ENCODE measurements at regions not wholly inside any gene's neighbourhood (a gene's known extent, or its start where the extent isn't known, plus 50 kb on each side); places are given as distances from the start of the nearest gene placed in this dataset.

GRCh38 chr3:193832833-193833413 is 239.9 kb downstream of the OPA1 start:
- no peak overlapping the region for H3K4me3 ChIP-seq (ENCODE audit: low read depth, low read length)
- H2AFZ ChIP-seq, result no peak overlapping the region
- H3K79me2 ChIP-seq, result no peaks in the 10 kb centered on the region
- peaks cover 65% of the 10 kb centered on the region for H3K4me1 ChIP-seq
- no peaks in the 10 kb centered on the region for H3K27me3 ChIP-seq (ENCODE audit: control insufficient read depth, insufficient read depth, low read length)
- no peaks in the 10 kb centered on the region for H3K9me3 ChIP-seq (ENCODE audit: control insufficient read depth, low read length)
- H3K36me3 ChIP-seq (ENCODE audit: control insufficient read depth, insufficient read depth, low read length), result no peaks in the 10 kb centered on the region
- no peak overlapping the region for H3K4me2 ChIP-seq (ENCODE audit: low read length)
- TF ChIP-seq, protein P1, sequence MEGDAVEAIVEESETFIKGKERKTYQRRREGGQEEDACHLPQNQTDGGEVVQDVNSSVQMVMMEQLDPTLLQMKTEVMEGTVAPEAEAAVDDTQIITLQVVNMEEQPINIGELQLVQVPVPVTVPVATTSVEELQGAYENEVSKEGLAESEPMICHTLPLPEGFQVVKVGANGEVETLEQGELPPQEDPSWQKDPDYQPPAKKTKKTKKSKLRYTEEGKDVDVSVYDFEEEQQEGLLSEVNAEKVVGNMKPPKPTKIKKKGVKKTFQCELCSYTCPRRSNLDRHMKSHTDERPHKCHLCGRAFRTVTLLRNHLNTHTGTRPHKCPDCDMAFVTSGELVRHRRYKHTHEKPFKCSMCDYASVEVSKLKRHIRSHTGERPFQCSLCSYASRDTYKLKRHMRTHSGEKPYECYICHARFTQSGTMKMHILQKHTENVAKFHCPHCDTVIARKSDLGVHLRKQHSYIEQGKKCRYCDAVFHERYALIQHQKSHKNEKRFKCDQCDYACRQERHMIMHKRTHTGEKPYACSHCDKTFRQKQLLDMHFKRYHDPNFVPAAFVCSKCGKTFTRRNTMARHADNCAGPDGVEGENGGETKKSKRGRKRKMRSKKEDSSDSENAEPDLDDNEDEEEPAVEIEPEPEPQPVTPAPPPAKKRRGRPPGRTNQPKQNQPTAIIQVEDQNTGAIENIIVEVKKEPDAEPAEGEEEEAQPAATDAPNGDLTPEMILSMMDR (IDR thresholded peaks at IDR 0.05), result no peak
- no peak overlapping the region for H3K27ac ChIP-seq
- no peak overlapping the region for H3K9ac ChIP-seq

DNA sequence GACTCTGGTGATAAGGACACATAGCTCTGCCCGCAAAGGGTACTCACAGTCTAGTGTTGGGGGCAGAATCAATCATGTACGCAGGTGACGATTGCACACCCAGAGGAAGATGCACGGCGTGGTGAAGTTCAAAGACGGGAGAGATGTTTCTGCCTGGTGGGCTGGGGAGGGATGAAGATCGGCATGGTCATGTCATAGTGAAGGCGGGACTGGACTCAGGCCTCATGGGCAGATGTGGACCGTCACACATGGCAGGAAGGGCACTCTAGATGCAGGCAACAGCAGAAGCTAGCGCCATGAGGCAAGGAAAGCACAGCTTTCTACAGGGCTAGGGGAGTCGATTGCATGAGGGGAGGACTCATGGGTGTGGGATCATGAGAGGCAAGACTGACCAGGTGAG is 240.6 kb downstream of the OPA1 start:
- H3K27me3 ChIP-seq (ENCODE audit: control insufficient read depth, insufficient read depth, low read length), result no peaks in the 10 kb centered on the region
- peaks cover 59% of the 10 kb centered on the region for H3K4me1 ChIP-seq
- no peak overlapping the region for H3K9ac ChIP-seq
- H3K4me2 ChIP-seq (ENCODE audit: low read length), result no peak overlapping the region
- no peak overlapping the region for H2AFZ ChIP-seq
- no peaks in the 10 kb centered on the region for H3K9me3 ChIP-seq (ENCODE audit: control insufficient read depth, low read length)
- TF ChIP-seq, protein P1 (IDR thresholded peaks at IDR 0.05), result no peak
- H3K27ac ChIP-seq, result no peak overlapping the region
- no peak overlapping the region for H3K4me3 ChIP-seq (ENCODE audit: low read depth, low read length)
- H3K36me3 ChIP-seq (ENCODE audit: control insufficient read depth, insufficient read depth, low read length), result no peaks in the 10 kb centered on the region
- H3K79me2 ChIP-seq, result no peaks in the 10 kb centered on the region

GRCh38 chr3:193835414-193835813 is 242.4 kb downstream of the OPA1 start:
- Histone ChIP-seq H3K4me1 (peaks cover 48% of the 10 kb centered on the region), H3K27ac (no peak overlapping the region), H3K4me2 (ENCODE audit: low read length) (peak overlapping the region; percentile 9), H2AFZ (no peak overlapping the region), H3K36me3 (ENCODE audit: control insufficient read depth, insufficient read depth, low read length) (no peaks in the 10 kb centered on the region), H3K4me3 (ENCODE audit: low read depth, low read length) (no peak overlapping the region), H3K27me3 (ENCODE audit: control insufficient read depth, insufficient read depth, low read length) (no peaks in the 10 kb centered on the region), H3K9me3 (ENCODE audit: control insufficient read depth, low read length) (no peaks in the 10 kb centered on the region), H3K79me2 (no peaks in the 10 kb centered on the region), H3K9ac (no peak overlapping the region)
- TF ChIP-seq, protein P1 (IDR thresholded peaks at IDR 0.05), result no peak

DNA sequence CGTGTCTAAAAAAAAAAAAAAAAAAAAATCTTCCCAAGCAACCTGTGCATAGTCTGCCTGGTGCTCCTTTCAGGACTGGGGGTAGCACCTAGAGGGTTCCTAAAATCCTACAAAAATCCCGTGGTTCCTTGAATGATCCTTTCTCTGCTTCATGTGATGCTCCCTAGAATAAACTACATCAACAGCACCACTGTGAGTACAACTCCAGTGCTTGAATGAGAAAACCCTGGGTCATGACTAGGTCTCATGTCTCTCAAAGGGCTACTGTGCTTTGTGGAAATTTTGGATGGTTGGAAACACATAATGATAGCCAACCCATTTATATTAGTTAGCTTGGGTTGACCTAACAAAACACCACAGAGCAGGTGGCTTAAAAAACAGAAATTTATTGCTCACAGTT is 243.5 kb downstream of the OPA1 start:
- H3K79me2 ChIP-seq, result no peaks in the 10 kb centered on the region
- H2AFZ ChIP-seq, result peak overlapping the region; percentile 52
- peak overlapping the region; percentile 36 for H3K4me2 ChIP-seq (ENCODE audit: low read length)
- TF ChIP-seq, protein P1 (IDR thresholded peaks at IDR 0.05), result no peak
- H3K9me3 ChIP-seq (ENCODE audit: control insufficient read depth, low read length), result no peaks in the 10 kb centered on the region
- H3K4me1 ChIP-seq, result peaks cover 37% of the 10 kb centered on the region
- H3K4me3 ChIP-seq (ENCODE audit: low read depth, low read length), result peak overlapping the region; percentile 17
- no peak overlapping the region for H3K27ac ChIP-seq
- no peaks in the 10 kb centered on the region for H3K27me3 ChIP-seq (ENCODE audit: control insufficient read depth, insufficient read depth, low read length)
- H3K36me3 ChIP-seq (ENCODE audit: control insufficient read depth, insufficient read depth, low read length), result no peaks in the 10 kb centered on the region
- no peak overlapping the region for H3K9ac ChIP-seq

GRCh38 chr3:193836918-193837317 is 243.9 kb downstream of the OPA1 start:
- Histone ChIP-seq H3K4me1 (peaks cover 33% of the 10 kb centered on the region), H3K9ac (no peak overlapping the region), H2AFZ (peak overlapping the region; percentile 52), H3K27ac (no peak overlapping the region), H3K4me2 (ENCODE audit: low read length) (peak overlapping the region; percentile 36), H3K9me3 (ENCODE audit: control insufficient read depth, low read length) (no peaks in the 10 kb centered on the region), H3K27me3 (ENCODE audit: control insufficient read depth, insufficient read depth, low read length) (no peaks in the 10 kb centered on the region), H3K79me2 (no peaks in the 10 kb centered on the region), H3K36me3 (ENCODE audit: control insufficient read depth, insufficient read depth, low read length) (no peaks in the 10 kb centered on the region), H3K4me3 (ENCODE audit: low read depth, low read length) (peak overlapping the region; percentile 17)
- TF ChIP-seq, protein P1 (IDR thresholded peaks at IDR 0.05), result no peak
